ENCODE measurements at regions not wholly inside any gene's neighbourhood (a gene's known extent, or its start where the extent isn't known, plus 50 kb on each side); places are given as distances from the start of the nearest gene placed in this dataset.
A peak's percentile ranks its signal among the peaks of the same experiment; 100 is the strongest.

GRCh38 chr22:49364398-49364797 lies 463.3 kb downstream of the BRD1 start:
- no peaks in the 10 kb centered on the region for H4K20me1 ChIP-seq (ENCODE audit: insufficient read depth, low read depth, low read length)
- no peak for DNase-seq
- no peak overlapping the region for H2AFZ ChIP-seq (ENCODE audit: low read length)
- no peaks in the 10 kb centered on the region for H3K9me3 ChIP-seq (ENCODE audit: low read length)
- H3K4me1 ChIP-seq (ENCODE audit: low read length) = peaks cover 33% of the 10 kb centered on the region
- H3K27ac ChIP-seq (ENCODE audit: low read length) = no peak overlapping the region
- H3K9me2 ChIP-seq (replicated peaks; ENCODE audit: insufficient read depth, low read length) = no peaks in the 10 kb centered on the region
- H3K9ac ChIP-seq (ENCODE audit: low read length) = no peak overlapping the region
- no peaks in the 10 kb centered on the region for H3K27me3 ChIP-seq (ENCODE audit: low read length)
- no peak overlapping the region for H3K4me3 ChIP-seq (ENCODE audit: low read length)
- no peaks in the 10 kb centered on the region for H3K79me2 ChIP-seq (ENCODE audit: low read length)
- no peak overlapping the region for H3K4me2 ChIP-seq (ENCODE audit: low read depth, low read length, poor library complexity, severe bottlenecking)
- no peaks in the 10 kb centered on the region for H3K36me3 ChIP-seq (ENCODE audit: insufficient read depth, low read length)

GRCh38 chr22:49363526-49364230 lies 464.0 kb downstream of the BRD1 start:
- Histone ChIP-seq H3K9me3 (ENCODE audit: low read length) (no peaks in the 10 kb centered on the region), H3K27ac (ENCODE audit: low read length) (no peak overlapping the region), H3K79me2 (ENCODE audit: low read length) (no peaks in the 10 kb centered on the region), H3K9me2 (replicated peaks; ENCODE audit: insufficient read depth, low read length) (no peaks in the 10 kb centered on the region), H3K27me3 (ENCODE audit: low read length) (no peaks in the 10 kb centered on the region), H2AFZ (ENCODE audit: low read length) (no peak overlapping the region), H3K4me3 (ENCODE audit: low read length) (no peak overlapping the region), H3K9ac (ENCODE audit: low read length) (no peak overlapping the region), H3K4me1 (ENCODE audit: low read length) (peaks cover 37% of the 10 kb centered on the region), H3K36me3 (ENCODE audit: insufficient read depth, low read length) (no peaks in the 10 kb centered on the region), H4K20me1 (ENCODE audit: insufficient read depth, low read depth, low read length) (no peaks in the 10 kb centered on the region), H3K4me2 (ENCODE audit: low read depth, low read length, poor library complexity, severe bottlenecking) (no peak overlapping the region)
- DNase-seq = no peak

GRCh38 chr22:49362211-49362839 lies 465.3 kb downstream of the BRD1 start:
- Histone ChIP-seq H3K9ac (ENCODE audit: low read length) (no peak overlapping the region), H3K4me3 (ENCODE audit: low read length) (no peak overlapping the region), H3K4me2 (ENCODE audit: low read depth, low read length, poor library complexity, severe bottlenecking) (peak overlapping the region; percentile 78), H3K27ac (ENCODE audit: low read length) (no peak overlapping the region), H3K9me2 (replicated peaks; ENCODE audit: insufficient read depth, low read length) (no peaks in the 10 kb centered on the region), H3K36me3 (ENCODE audit: insufficient read depth, low read length) (no peaks in the 10 kb centered on the region), H4K20me1 (ENCODE audit: insufficient read depth, low read depth, low read length) (no peaks in the 10 kb centered on the region), H3K79me2 (ENCODE audit: low read length) (no peaks in the 10 kb centered on the region), H2AFZ (ENCODE audit: low read length) (no peak overlapping the region), H3K4me1 (ENCODE audit: low read length) (peaks cover 38% of the 10 kb centered on the region), H3K27me3 (ENCODE audit: low read length) (no peaks in the 10 kb centered on the region), H3K9me3 (ENCODE audit: low read length) (no peaks in the 10 kb centered on the region)
- no peak for DNase-seq

DNA sequence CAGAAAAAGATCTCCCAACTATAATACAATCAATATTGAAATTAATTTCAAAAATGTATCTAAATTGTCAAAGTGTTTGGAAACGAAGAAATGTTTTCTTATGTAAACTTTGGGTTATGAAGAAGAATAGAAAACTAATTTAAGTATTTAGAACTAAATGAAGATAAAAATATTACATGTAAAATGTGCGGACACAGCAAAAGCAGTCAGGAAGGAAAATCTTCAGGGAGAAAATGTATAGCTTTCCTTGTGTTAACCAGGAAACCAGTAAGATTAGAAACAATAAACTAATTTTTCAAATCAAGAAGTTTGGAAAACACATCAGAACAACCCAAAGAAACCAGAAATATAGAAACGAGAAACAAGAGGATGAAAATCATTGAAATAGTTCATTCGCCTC lies 466.5 kb downstream of the BRD1 start:
- Histone ChIP-seq H3K4me3 (ENCODE audit: low read length) (peak overlapping the region; percentile 52), H3K4me2 (ENCODE audit: low read depth, low read length, poor library complexity, severe bottlenecking) (peak overlapping the region; percentile 78), H2AFZ (ENCODE audit: low read length) (no peak overlapping the region), H3K9me3 (ENCODE audit: low read length) (no peaks in the 10 kb centered on the region), H4K20me1 (ENCODE audit: insufficient read depth, low read depth, low read length) (no peaks in the 10 kb centered on the region), H3K9me2 (replicated peaks; ENCODE audit: insufficient read depth, low read length) (no peaks in the 10 kb centered on the region), H3K27ac (ENCODE audit: low read length) (peak overlapping the region; percentile 46; the same call in 1 of the 2 replicates), H3K9ac (ENCODE audit: low read length) (peak overlapping the region; percentile 38; the same call in 1 of the 2 replicates), H3K36me3 (ENCODE audit: insufficient read depth, low read length) (no peaks in the 10 kb centered on the region), H3K79me2 (ENCODE audit: low read length) (no peaks in the 10 kb centered on the region), H3K4me1 (ENCODE audit: low read length) (peaks cover 38% of the 10 kb centered on the region), H3K27me3 (ENCODE audit: low read length) (no peaks in the 10 kb centered on the region)
- no peak for DNase-seq

DNA sequence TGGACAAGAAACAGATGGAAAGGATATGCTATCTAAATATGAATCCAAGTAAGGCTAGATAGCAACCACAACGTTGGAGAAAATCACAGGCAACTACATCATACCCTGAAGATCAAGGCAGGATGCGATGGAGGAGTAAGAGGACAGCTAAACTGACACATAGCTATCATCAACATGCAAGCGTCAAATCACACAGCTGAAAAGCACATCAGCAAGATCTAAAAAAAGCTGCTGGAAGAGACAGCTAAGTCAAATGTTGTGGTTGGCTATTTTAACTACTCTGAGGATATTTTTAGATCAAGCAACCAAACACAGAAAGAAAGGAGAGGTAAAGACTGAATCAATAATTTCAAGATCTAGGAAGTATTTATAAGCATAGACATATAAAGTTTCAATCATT lies 466.9 kb downstream of the BRD1 start:
- H3K79me2 ChIP-seq (ENCODE audit: low read length) = no peaks in the 10 kb centered on the region
- no peaks in the 10 kb centered on the region for H3K9me3 ChIP-seq (ENCODE audit: low read length)
- H3K4me3 ChIP-seq (ENCODE audit: low read length) = peak overlapping the region; percentile 52
- no peaks in the 10 kb centered on the region for H3K9me2 ChIP-seq (replicated peaks; ENCODE audit: insufficient read depth, low read length)
- H3K27me3 ChIP-seq (ENCODE audit: low read length) = no peaks in the 10 kb centered on the region
- no peak overlapping the region for H2AFZ ChIP-seq (ENCODE audit: low read length)
- H3K4me2 ChIP-seq (ENCODE audit: low read depth, low read length, poor library complexity, severe bottlenecking) = peak overlapping the region; percentile 78
- no peaks in the 10 kb centered on the region for H4K20me1 ChIP-seq (ENCODE audit: insufficient read depth, low read depth, low read length)
- H3K9ac ChIP-seq (ENCODE audit: low read length) = peak overlapping the region; percentile 38
- peak overlapping the region; percentile 52 for H3K27ac ChIP-seq (ENCODE audit: low read length)
- peak; percentile 88 for DNase-seq
- no peaks in the 10 kb centered on the region for H3K36me3 ChIP-seq (ENCODE audit: insufficient read depth, low read length)
- peaks cover 38% of the 10 kb centered on the region for H3K4me1 ChIP-seq (ENCODE audit: low read length)

DNA sequence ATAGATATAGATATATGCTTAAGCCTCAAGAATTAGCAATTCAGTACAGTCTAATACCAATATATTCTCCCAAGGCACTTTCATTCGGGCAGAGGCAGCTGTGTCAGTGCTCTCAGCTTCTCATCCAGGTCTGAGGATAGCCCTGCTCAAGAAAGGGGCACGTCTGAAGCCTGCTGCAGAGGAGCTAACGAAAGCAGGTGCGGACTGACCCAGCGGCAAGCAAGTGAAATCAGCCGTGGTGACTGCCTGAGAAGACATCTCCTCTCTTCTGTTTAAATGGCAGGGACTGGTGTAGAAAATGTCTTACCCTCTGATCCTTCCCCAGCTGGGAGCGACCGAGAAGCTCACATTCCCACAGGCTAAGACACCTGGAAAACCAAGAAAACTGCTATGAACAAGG lies 468.6 kb downstream of the BRD1 start:
- H3K27me3 ChIP-seq (ENCODE audit: low read length) = no peaks in the 10 kb centered on the region
- H3K9me3 ChIP-seq (ENCODE audit: low read length) = no peaks in the 10 kb centered on the region
- H3K36me3 ChIP-seq (ENCODE audit: insufficient read depth, low read length) = no peaks in the 10 kb centered on the region
- H3K4me1 ChIP-seq (ENCODE audit: low read length) = peaks cover 44% of the 10 kb centered on the region
- no peak overlapping the region for H3K4me2 ChIP-seq (ENCODE audit: low read depth, low read length, poor library complexity, severe bottlenecking)
- H3K79me2 ChIP-seq (ENCODE audit: low read length) = no peaks in the 10 kb centered on the region
- DNase-seq = no peak
- H3K4me3 ChIP-seq (ENCODE audit: low read length) = no peak overlapping the region
- no peak overlapping the region for H2AFZ ChIP-seq (ENCODE audit: low read length)
- H3K9me2 ChIP-seq (replicated peaks; ENCODE audit: insufficient read depth, low read length) = no peaks in the 10 kb centered on the region
- H3K9ac ChIP-seq (ENCODE audit: low read length) = no peak overlapping the region
- no peak overlapping the region for H3K27ac ChIP-seq (ENCODE audit: low read length)
- H4K20me1 ChIP-seq (ENCODE audit: insufficient read depth, low read depth, low read length) = no peaks in the 10 kb centered on the region

DNA sequence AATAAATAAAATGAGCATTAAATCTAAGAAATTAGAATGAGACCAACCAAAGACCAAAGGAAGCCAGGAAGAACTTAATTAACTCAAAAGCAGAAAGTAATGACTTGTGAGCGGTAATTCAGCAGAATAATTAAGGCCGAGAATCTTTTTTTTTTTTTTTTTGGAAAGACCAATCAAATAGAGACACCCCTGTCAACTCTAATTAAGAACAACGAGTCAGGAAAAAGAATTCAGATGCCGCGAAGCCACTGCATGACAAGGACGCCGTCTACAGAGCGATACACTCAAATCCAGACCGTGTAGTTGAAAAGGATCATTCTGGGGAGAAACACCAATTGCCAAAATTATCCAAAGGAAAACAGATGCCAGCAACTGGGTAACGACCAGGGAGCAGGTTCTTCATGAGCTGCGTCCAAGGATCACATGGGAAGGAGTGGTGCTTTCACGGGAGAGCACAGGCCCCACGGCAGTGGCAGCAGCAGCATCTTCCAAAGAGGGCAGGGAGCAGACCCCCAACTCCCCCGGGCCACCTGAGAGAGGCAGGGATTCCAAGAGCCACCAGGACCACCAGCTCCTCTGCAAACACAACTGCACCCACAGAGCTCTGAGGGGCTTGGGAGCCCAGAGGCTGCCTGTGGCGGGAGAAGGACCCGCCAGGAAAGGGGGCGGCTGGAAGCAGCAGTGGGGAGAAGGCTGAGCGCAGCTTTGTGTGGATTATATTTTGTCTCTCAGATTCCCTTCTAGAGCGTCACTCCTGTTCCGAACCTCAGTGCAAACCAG lies 469.8 kb downstream of the BRD1 start:
- H3K9ac ChIP-seq (ENCODE audit: low read length) = no peak overlapping the region
- H3K27me3 ChIP-seq (ENCODE audit: low read length) = no peaks in the 10 kb centered on the region
- H2AFZ ChIP-seq (ENCODE audit: low read length) = no peak overlapping the region
- H3K9me2 ChIP-seq (replicated peaks; ENCODE audit: insufficient read depth, low read length) = no peaks in the 10 kb centered on the region
- peaks cover 56% of the 10 kb centered on the region for H3K4me1 ChIP-seq (ENCODE audit: low read length)
- H3K9me3 ChIP-seq (ENCODE audit: low read length) = no peaks in the 10 kb centered on the region
- DNase-seq = no peak
- no peaks in the 10 kb centered on the region for H3K36me3 ChIP-seq (ENCODE audit: insufficient read depth, low read length)
- no peak overlapping the region for H3K27ac ChIP-seq (ENCODE audit: low read length)
- no peaks in the 10 kb centered on the region for H3K79me2 ChIP-seq (ENCODE audit: low read length)
- no peak overlapping the region for H3K4me2 ChIP-seq (ENCODE audit: low read depth, low read length, poor library complexity, severe bottlenecking)
- H3K4me3 ChIP-seq (ENCODE audit: low read length) = no peak overlapping the region
- H4K20me1 ChIP-seq (ENCODE audit: insufficient read depth, low read depth, low read length) = no peaks in the 10 kb centered on the region

GRCh38 chr22:49356428-49356827 lies 471.2 kb downstream of the BRD1 start:
- Histone ChIP-seq H3K4me3 (ENCODE audit: low read length) (no peak overlapping the region), H3K9me3 (ENCODE audit: low read length) (no peaks in the 10 kb centered on the region), H3K4me2 (ENCODE audit: low read depth, low read length, poor library complexity, severe bottlenecking) (no peak overlapping the region)

More at GRCh38 chr22:49356428-49356827, 471.2 kb downstream of the BRD1 start:
- Histone ChIP-seq H3K27me3 (ENCODE audit: low read length) (no peaks in the 10 kb centered on the region), H3K4me1 (ENCODE audit: low read length) (peaks cover 60% of the 10 kb centered on the region), H2AFZ (ENCODE audit: low read length) (no peak overlapping the region), H3K36me3 (ENCODE audit: insufficient read depth, low read length) (no peaks in the 10 kb centered on the region), H3K9ac (ENCODE audit: low read length) (no peak overlapping the region), H3K27ac (ENCODE audit: low read length) (no peak overlapping the region), H3K9me2 (replicated peaks; ENCODE audit: insufficient read depth, low read length) (no peaks in the 10 kb centered on the region), H3K79me2 (ENCODE audit: low read length) (no peaks in the 10 kb centered on the region), H4K20me1 (ENCODE audit: insufficient read depth, low read depth, low read length) (no peaks in the 10 kb centered on the region)
- no peak for DNase-seq

All from Karpas-422 (cell line).